ENCODE measurements at regions not wholly inside any gene's neighbourhood (a gene's known extent, or its start where the extent isn't known, plus 50 kb on each side); places are given as distances from the start of the nearest gene placed in this dataset.

DNA sequence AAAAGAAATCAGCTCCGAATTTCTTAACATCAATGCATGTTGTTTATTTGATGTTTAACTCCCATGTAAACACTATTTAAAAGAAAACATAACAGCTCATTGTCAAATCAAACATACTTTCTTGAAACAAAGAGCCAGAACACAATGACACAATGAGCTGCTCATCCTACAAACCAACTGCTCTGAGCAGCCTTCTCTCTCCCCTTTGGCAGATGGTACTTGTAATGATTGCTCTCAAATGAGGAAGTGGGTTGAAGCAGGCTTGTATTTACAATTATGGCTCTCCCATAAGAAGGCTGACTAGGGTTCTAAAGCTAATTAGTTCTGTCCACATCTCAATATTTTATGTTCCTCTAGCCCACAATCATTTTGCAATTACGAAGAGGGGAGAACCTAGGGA, 637.8 kb upstream of the ADGRL3 start:
- TF ChIP-seq, protein P1, sequence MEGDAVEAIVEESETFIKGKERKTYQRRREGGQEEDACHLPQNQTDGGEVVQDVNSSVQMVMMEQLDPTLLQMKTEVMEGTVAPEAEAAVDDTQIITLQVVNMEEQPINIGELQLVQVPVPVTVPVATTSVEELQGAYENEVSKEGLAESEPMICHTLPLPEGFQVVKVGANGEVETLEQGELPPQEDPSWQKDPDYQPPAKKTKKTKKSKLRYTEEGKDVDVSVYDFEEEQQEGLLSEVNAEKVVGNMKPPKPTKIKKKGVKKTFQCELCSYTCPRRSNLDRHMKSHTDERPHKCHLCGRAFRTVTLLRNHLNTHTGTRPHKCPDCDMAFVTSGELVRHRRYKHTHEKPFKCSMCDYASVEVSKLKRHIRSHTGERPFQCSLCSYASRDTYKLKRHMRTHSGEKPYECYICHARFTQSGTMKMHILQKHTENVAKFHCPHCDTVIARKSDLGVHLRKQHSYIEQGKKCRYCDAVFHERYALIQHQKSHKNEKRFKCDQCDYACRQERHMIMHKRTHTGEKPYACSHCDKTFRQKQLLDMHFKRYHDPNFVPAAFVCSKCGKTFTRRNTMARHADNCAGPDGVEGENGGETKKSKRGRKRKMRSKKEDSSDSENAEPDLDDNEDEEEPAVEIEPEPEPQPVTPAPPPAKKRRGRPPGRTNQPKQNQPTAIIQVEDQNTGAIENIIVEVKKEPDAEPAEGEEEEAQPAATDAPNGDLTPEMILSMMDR (conservative IDR thresholded peaks at IDR 0.05; ENCODE audit: low read depth, low read length) = no peak
- no peak for TF ChIP-seq EZH2 (IDR thresholded peaks at IDR 0.05; ENCODE audit: low read length, unreplicated experiment)

Measured in PC-3 (cell line).